HEK293 (cell line): ENCODE measurements at regions not wholly inside any gene's neighbourhood (a gene's known extent, or its start where the extent isn't known, plus 50 kb on each side); places are given as distances from the start of the nearest gene placed in this dataset.

Source experiments
- CTCF ChIA-PET: fragments of 350-600 bp; formaldehyde crosslinking; extraction: SDS; loops from one replicate; lab custom pipeline; 2021; ENCODE audit warnings: antibody characterized with exemption; lab: Yijun Ruan, JAX
- POLR2A ChIA-PET: fragments of 300-600 bp; formaldehyde crosslinking; extraction: SDS; loops from one replicate; lab custom pipeline; 2020; ENCODE audit warnings: antibody characterized with exemption, inconsistent platforms; lab: Yijun Ruan, JAX
- H3K27ac ChIP-seq: fragments of 200-500 bp; sonication (Bioruptor generic); 2 replicates; pipeline ENCODE4 v1.5.1; 2014; ENCODE audit warnings: low read depth, low read length, control low read depth, inconsistent platforms; ENCODE audit errors: extremely low read depth
- H3K36me3 ChIP-seq, 2 experiments: fragments of 200-500 bp in 1 of 2; sonication (Bioruptor generic) in 1 of 2; 1 replicate in 1 of 2; 2 replicates in 1 of 2; pipeline ENCODE4 v1.5.1; 2014 to 2017; ENCODE audit warnings: inconsistent platforms in 2 of 2, low read length in 2 of 2; ENCODE audit not compliant: control insufficient read depth in 2 of 2, insufficient read depth in 1 of 2
- H3K4me1 ChIP-seq: fragments of 200-500 bp; sonication (Bioruptor generic); 2 replicates; pipeline ENCODE4 v1.5.1; 2014; ENCODE audit warnings: mild to moderate bottlenecking, low read length, inconsistent platforms; ENCODE audit not compliant: control insufficient read depth, insufficient read depth
- H3K4me3 ChIP-seq: 2 replicates; pipeline ENCODE4 v1.5.1; 2011; ENCODE audit warnings: low read depth, mild to moderate bottlenecking, control low read depth, low read length, moderate library complexity
- H3K9me3 ChIP-seq: fragments of 200-500 bp; sonication (Bioruptor generic); 2 replicates; pipeline ENCODE4 v1.5.1; 2014; ENCODE audit warnings: low read depth, low read length, inconsistent platforms; ENCODE audit not compliant: control insufficient read depth, insufficient read depth
- CTCF ChIP-seq: fragments of 450-650 bp; formaldehyde crosslinking; IDR thresholded peaks from 2 replicates; pipeline ENCODE4 v1.5.1; 2016; ENCODE audit warnings: missing biosample characterization, missing genetic modification characterization
- PATZ1 ChIP-seq: fragments of 450-650 bp; formaldehyde crosslinking; IDR thresholded peaks from 2 replicates; pipeline ENCODE4 v1.5.1; 2016; ENCODE audit warnings: missing biosample characterization, missing genetic modification characterization
- TSHZ1 ChIP-seq: fragments of 450-650 bp; formaldehyde crosslinking; IDR thresholded peaks from 2 replicates; pipeline ENCODE4 v1.5.1; 2016; ENCODE audit warnings: missing biosample characterization, missing genetic modification characterization, borderline replicate concordance
- ZBTB1 ChIP-seq: fragments of 450-650 bp; formaldehyde crosslinking; IDR thresholded peaks from 2 replicates; pipeline ENCODE4 v1.5.1; 2016; ENCODE audit warnings: missing biosample characterization, missing genetic modification characterization
- ZIC2 ChIP-seq: fragments of 450-650 bp; formaldehyde crosslinking; IDR thresholded peaks from 2 replicates; pipeline ENCODE4 v1.5.1; 2016; ENCODE audit warnings: missing biosample characterization, missing genetic modification characterization
- ZNF23 ChIP-seq: fragments of 450-650 bp; formaldehyde crosslinking; IDR thresholded peaks from 2 replicates; pipeline ENCODE4 v1.5.1; 2016; ENCODE audit warnings: missing biosample characterization, missing genetic modification characterization, borderline replicate concordance
- ZNF341 ChIP-seq: fragments of 450-650 bp; formaldehyde crosslinking; IDR thresholded peaks from 2 replicates; pipeline ENCODE4; 2016; ENCODE audit warnings: low read depth, missing biosample characterization, missing genetic modification characterization
- ZNF639 ChIP-seq: fragments of 450-650 bp; formaldehyde crosslinking; IDR thresholded peaks from 2 replicates; pipeline ENCODE4 v1.5.1; 2016; ENCODE audit warnings: missing biosample characterization, missing genetic modification characterization
- ZNF654 ChIP-seq: fragments of 450-650 bp; formaldehyde crosslinking; IDR thresholded peaks from 2 replicates; pipeline ENCODE4 v1.5.1; 2016; ENCODE audit warnings: low read depth, missing biosample characterization, missing genetic modification characterization

- Histone ChIP-seq H3K27ac (no peak overlapping the region), H3K4me1 (no peaks in the 10 kb centered on the region), H3K9me3 (no peaks in the 10 kb centered on the region), H3K36me3 (no peaks in the 10 kb centered on the region), H3K4me3 (no peak overlapping the region)
- ChIA-PET POLR2A (no interaction called here), CTCF (interaction anchor here (0.7 kb wide), 1 partner anchor 225 kb away, joined by 3 read pairs; no protein-coding TSS in a partner anchor)
- peak; percentile 43 for TF ChIP-seq CTCF (tag by site-specific recombination)
- TF ChIP-seq ZNF23 (tag by site-specific recombination): no peak
- TF ChIP-seq ZNF654 (tag by site-specific recombination): peak; percentile 19; the same call in 1 of the 2 replicates
Measured at GRCh38 chrX:47751670-47752069, 85.0 kb upstream of the ZNF81 start.

- Histone ChIP-seq H3K4me1 (no peaks in the 10 kb centered on the region), H3K36me3 (no peaks in the 10 kb centered on the region), H3K27ac (no peak overlapping the region), H3K4me3 (no peak overlapping the region), H3K9me3 (no peaks in the 10 kb centered on the region)
- POLR2A ChIA-PET: interaction anchor here (0.6 kb wide), 1 partner anchor 737 kb away, joined by 4 read pairs; no protein-coding TSS in a partner anchor
- TF ChIP-seq ZBTB1 (tag by site-specific recombination): no peak
- TF ChIP-seq ZNF341 (tag by site-specific recombination): no peak
- TF ChIP-seq TSHZ1: no peak
- peak; percentile 30 for TF ChIP-seq ZIC2
- no peak for TF ChIP-seq ZNF639 (tag by site-specific recombination)
- CTCF ChIA-PET: interaction anchor here (1.0 to 1.4 kb wide), 2 partner anchors 101 to 184 kb away, joined by 3 read pairs; no protein-coding TSS in a partner anchor
Measured at GRCh38 chrX:47749185-47749967, 87.3 kb upstream of the ZNF81 start.

- Histone ChIP-seq H3K36me3 (no peaks in the 10 kb centered on the region), H3K4me1 (no peaks in the 10 kb centered on the region), H3K9me3 (no peaks in the 10 kb centered on the region), H3K4me3 (no peak overlapping the region), H3K27ac (no peak overlapping the region)
- POLR2A ChIA-PET: no interaction called here
- CTCF ChIA-PET: no interaction called here
- TF ChIP-seq PATZ1 (tag by site-specific recombination): no peak
Measured at GRCh38 chrX:47748576-47748975, 88.1 kb upstream of the ZNF81 start.
